Activated CD8-positive, alpha-beta memory T cell treated with anti-CD3 and anti-CD28 coated beads for 24 hours (primary cell): ENCODE measurements at regions not wholly inside any gene's neighbourhood (a gene's known extent, or its start where the extent isn't known, plus 50 kb on each side); places are given as distances from the start of the nearest gene placed in this dataset.

Experiments used
- DNase-seq: peaks from one replicate; pipeline ENCODE4 v3.0.0-alpha.2; 2020

- DNase-seq, result no peak
Observed at GRCh38 chr2:60603533-60604190, 50.2 kb upstream of the BCL11A start.

- DNase-seq, result no peak
Observed at GRCh38 chr2:60604486-60605064, 51.1 kb upstream of the BCL11A start.

GRCh38 chr2:60605866-60606265 lies 52.4 kb upstream of the BCL11A start:
- DNase-seq, result no peak

GRCh38 chr2:60608679-60609078 lies 55.2 kb upstream of the BCL11A start:
- no peak for DNase-seq

- DNase-seq, result no peak
Observed at GRCh38 chr2:60612033-60612432, 58.6 kb upstream of the BCL11A start.

- DNase-seq, result no peak
Observed at GRCh38 chr2:60614319-60614718, 60.9 kb upstream of the BCL11A start.

GRCh38 chr2:60621688-60622429 lies 68.4 kb upstream of the BCL11A start:
- no peak for DNase-seq

- no peak for DNase-seq
Observed at GRCh38 chr2:60623040-60623439, 69.6 kb upstream of the BCL11A start.

GRCh38 chr2:60627412-60627811 lies 74.0 kb upstream of the BCL11A start:
- DNase-seq, result no peak

GRCh38 chr2:60628026-60628425 lies 74.6 kb upstream of the BCL11A start:
- no peak for DNase-seq

- DNase-seq, result no peak
Observed at GRCh38 chr2:60628615-60629304, 75.3 kb upstream of the BCL11A start.

GRCh38 chr2:60629305-60629662 lies 75.8 kb upstream of the BCL11A start:
- DNase-seq, result no peak

GRCh38 chr2:60629801-60630385 lies 76.4 kb upstream of the BCL11A start:
- DNase-seq, result no peak

GRCh38 chr2:60633615-60634014 lies 80.2 kb upstream of the BCL11A start:
- DNase-seq, result no peak

GRCh38 chr2:60634438-60634837 lies 81.0 kb upstream of the BCL11A start:
- no peak for DNase-seq

- no peak for DNase-seq
Observed at GRCh38 chr2:60641811-60642788, 88.6 kb upstream of the BCL11A start.

- no peak for DNase-seq
Observed at GRCh38 chr2:60643747-60644146, 90.3 kb upstream of the BCL11A start.

GRCh38 chr2:60644951-60645350 lies 91.5 kb upstream of the BCL11A start:
- DNase-seq, result no peak

GRCh38 chr2:60648191-60648590 lies 94.7 kb upstream of the BCL11A start:
- no peak for DNase-seq

- DNase-seq, result no peak
Observed at GRCh38 chr2:60649721-60650120, 96.3 kb upstream of the BCL11A start.

- DNase-seq, result no peak
Observed at GRCh38 chr2:60652832-60653340, 99.4 kb upstream of the BCL11A start.

- no peak for DNase-seq
Observed at GRCh38 chr2:60657673-60658072, 98.4 kb upstream of the PAPOLG start.
